Limb (tissue), 2 donors: ENCODE measurements at regions not wholly inside any gene's neighbourhood (a gene's known extent, or its start where the extent isn't known, plus 50 kb on each side); places are given as distances from the start of the nearest gene placed in this dataset.

Experiments used
- DNase-seq, 2 donors: peaks; one replicate each; pipeline ENCODE4 v3.0.0-alpha.2; 2016; ENCODE audit errors: extremely low spot score in 2 of 2

GRCh38 chr2:15880226-15881119 lies 59.9 kb upstream of the MYCN start:
- no peak for DNase-seq

- no peak for DNase-seq
Measured at GRCh38 chr2:15881120-15881433, 59.3 kb upstream of the MYCN start.

- no peak for DNase-seq
Measured at GRCh38 chr2:15881676-15882075, 58.7 kb upstream of the MYCN start.

- no peak for DNase-seq
Measured at GRCh38 chr2:15882761-15883497, 57.4 kb upstream of the MYCN start.

- DNase-seq, result no peak
Measured at GRCh38 chr2:15883684-15884083, 56.7 kb upstream of the MYCN start.

GRCh38 chr2:15884790-15885189 lies 55.6 kb upstream of the MYCN start:
- no peak for DNase-seq

- DNase-seq, result no peak
Measured at GRCh38 chr2:15886231-15886630, 54.1 kb upstream of the MYCN start.

- DNase-seq, result peak; percentile 67 to 70
Measured at GRCh38 chr2:15889442-15890123, 50.8 kb upstream of the MYCN start.

- DNase-seq, result no peak
Measured at GRCh38 chr2:15890124-15890754, 50.1 kb upstream of the MYCN start.
